ENCODE measurements at regions not wholly inside any gene's neighbourhood (a gene's known extent, or its start where the extent isn't known, plus 50 kb on each side); places are given as distances from the start of the nearest gene placed in this dataset.

DNA sequence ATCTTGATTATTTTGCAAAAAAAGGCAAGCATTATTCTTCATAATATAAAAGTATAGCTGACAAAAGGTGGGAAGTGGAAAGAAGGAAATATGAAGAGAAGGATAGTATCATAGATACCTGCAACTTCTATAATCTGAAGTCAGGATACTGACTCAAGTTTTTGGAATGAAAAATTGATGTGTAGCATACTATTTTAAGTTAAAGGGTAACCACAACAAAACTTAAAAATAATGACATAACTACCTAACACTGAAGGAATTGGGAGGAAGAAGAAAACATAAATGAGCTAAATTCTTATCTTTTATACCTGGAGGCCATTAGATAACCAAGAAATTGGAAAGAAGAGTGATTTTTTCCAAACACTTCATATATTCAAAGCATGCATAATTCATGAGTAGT, 51.8 kb upstream of the TLE1 start:
- Histone ChIP-seq H3K4me3 (ENCODE audit: low read depth, low read length) (no peak overlapping the region), H3K4me1 (ENCODE audit: control insufficient read depth, insufficient read depth, low read length, unreplicated experiment) (peaks cover 22% of the 10 kb centered on the region), H2AFZ (ENCODE audit: low read length, unreplicated experiment) (no peak overlapping the region), H3K27ac (ENCODE audit: low read depth, low read length) (no peak overlapping the region), H3K79me2 (ENCODE audit: control insufficient read depth, insufficient read depth, low read length, unreplicated experiment) (no peaks in the 10 kb centered on the region), H3K27me3 (ENCODE audit: insufficient read depth, low read length) (no peaks in the 10 kb centered on the region), H3K36me3 (ENCODE audit: insufficient read depth, low read length) (no peaks in the 10 kb centered on the region)

- H3K79me2 ChIP-seq (ENCODE audit: control insufficient read depth, insufficient read depth, low read length, unreplicated experiment): no peaks in the 10 kb centered on the region
- H3K4me3 ChIP-seq (ENCODE audit: low read depth, low read length): no peak overlapping the region
- no peaks in the 10 kb centered on the region for H3K36me3 ChIP-seq (ENCODE audit: insufficient read depth, low read length)
- H2AFZ ChIP-seq (ENCODE audit: low read length, unreplicated experiment): no peak overlapping the region
- H3K4me1 ChIP-seq (ENCODE audit: control insufficient read depth, insufficient read depth, low read length, unreplicated experiment): no peaks in the 10 kb centered on the region
- no peak overlapping the region for H3K27ac ChIP-seq (ENCODE audit: low read depth, low read length)
- H3K27me3 ChIP-seq (ENCODE audit: insufficient read depth, low read length): no peaks in the 10 kb centered on the region
These were observed 58.7 kb upstream of the TLE1 start for GRCh38 chr9:81748091-81748490.

GRCh38 chr9:81753436-81753835, 64.1 kb upstream of the TLE1 start:
- no peaks in the 10 kb centered on the region for H3K27me3 ChIP-seq (ENCODE audit: insufficient read depth, low read length)
- no peak overlapping the region for H2AFZ ChIP-seq (ENCODE audit: low read length, unreplicated experiment)
- no peaks in the 10 kb centered on the region for H3K4me1 ChIP-seq (ENCODE audit: control insufficient read depth, insufficient read depth, low read length, unreplicated experiment)
- H3K27ac ChIP-seq (ENCODE audit: low read depth, low read length): no peak overlapping the region
- no peaks in the 10 kb centered on the region for H3K79me2 ChIP-seq (ENCODE audit: control insufficient read depth, insufficient read depth, low read length, unreplicated experiment)
- no peaks in the 10 kb centered on the region for H3K36me3 ChIP-seq (ENCODE audit: insufficient read depth, low read length)
- H3K4me3 ChIP-seq (ENCODE audit: low read depth, low read length): no peak overlapping the region

- Histone ChIP-seq H2AFZ (ENCODE audit: low read length, unreplicated experiment) (no peak overlapping the region), H3K79me2 (ENCODE audit: control insufficient read depth, insufficient read depth, low read length, unreplicated experiment) (no peaks in the 10 kb centered on the region), H3K27ac (ENCODE audit: low read depth, low read length) (no peak overlapping the region), H3K36me3 (ENCODE audit: insufficient read depth, low read length) (no peaks in the 10 kb centered on the region), H3K4me1 (ENCODE audit: control insufficient read depth, insufficient read depth, low read length, unreplicated experiment) (peaks cover under 1% of the 10 kb centered on the region), H3K27me3 (ENCODE audit: insufficient read depth, low read length) (no peaks in the 10 kb centered on the region), H3K4me3 (ENCODE audit: low read depth, low read length) (no peak overlapping the region)
These were observed 64.9 kb upstream of the TLE1 start for GRCh38 chr9:81754245-81754644.

GRCh38 chr9:81755721-81756120, 66.4 kb upstream of the TLE1 start:
- Histone ChIP-seq H3K4me1 (ENCODE audit: control insufficient read depth, insufficient read depth, low read length, unreplicated experiment) (peaks cover 4% of the 10 kb centered on the region), H2AFZ (ENCODE audit: low read length, unreplicated experiment) (no peak overlapping the region), H3K79me2 (ENCODE audit: control insufficient read depth, insufficient read depth, low read length, unreplicated experiment) (no peaks in the 10 kb centered on the region), H3K4me3 (ENCODE audit: low read depth, low read length) (no peak overlapping the region), H3K27ac (ENCODE audit: low read depth, low read length) (no peak overlapping the region), H3K27me3 (ENCODE audit: insufficient read depth, low read length) (no peaks in the 10 kb centered on the region), H3K36me3 (ENCODE audit: insufficient read depth, low read length) (no peaks in the 10 kb centered on the region)

- Histone ChIP-seq H2AFZ (ENCODE audit: low read length, unreplicated experiment) (no peak overlapping the region), H3K27me3 (ENCODE audit: insufficient read depth, low read length) (no peaks in the 10 kb centered on the region), H3K36me3 (ENCODE audit: insufficient read depth, low read length) (no peaks in the 10 kb centered on the region), H3K79me2 (ENCODE audit: control insufficient read depth, insufficient read depth, low read length, unreplicated experiment) (no peaks in the 10 kb centered on the region), H3K27ac (ENCODE audit: low read depth, low read length) (no peak overlapping the region), H3K4me1 (ENCODE audit: control insufficient read depth, insufficient read depth, low read length, unreplicated experiment) (peaks cover 4% of the 10 kb centered on the region), H3K4me3 (ENCODE audit: low read depth, low read length) (no peak overlapping the region)
These were observed 67.2 kb upstream of the TLE1 start for GRCh38 chr9:81756561-81756960.

DNA sequence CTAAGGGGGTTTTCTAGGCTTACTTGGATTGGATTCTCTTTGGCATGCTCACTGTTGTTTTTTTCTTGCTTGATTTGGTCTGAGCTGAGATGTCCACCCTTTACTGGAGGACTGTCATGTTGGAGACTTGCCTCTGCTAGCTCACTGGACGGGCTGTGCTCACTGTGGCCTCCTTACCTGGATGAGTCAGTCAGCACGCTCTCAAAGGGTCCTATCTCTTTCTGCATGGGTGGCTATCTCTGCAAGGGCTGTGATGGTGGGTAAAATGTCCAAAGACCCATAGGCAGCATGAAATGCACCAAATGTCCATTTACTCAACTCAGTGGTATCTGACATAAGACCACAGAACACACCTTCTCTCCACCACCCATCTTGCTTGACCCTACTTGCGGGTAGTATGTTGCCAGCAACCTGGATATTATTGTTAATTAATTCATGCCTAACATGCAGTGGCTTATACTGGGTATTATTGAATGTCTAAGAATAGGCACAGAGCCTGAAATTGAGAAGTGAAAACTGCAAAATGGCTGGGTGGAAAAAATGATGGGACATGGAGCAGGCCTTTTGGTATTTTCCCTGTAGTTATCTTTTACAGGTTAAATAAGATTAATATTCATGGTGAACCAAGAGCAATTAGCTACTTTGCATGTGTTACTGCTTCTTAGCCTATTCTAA, 68.9 kb upstream of the TLE1 start:
- Histone ChIP-seq H3K4me3 (ENCODE audit: low read depth, low read length) (no peak overlapping the region), H3K4me1 (ENCODE audit: control insufficient read depth, insufficient read depth, low read length, unreplicated experiment) (peaks cover 4% of the 10 kb centered on the region), H3K79me2 (ENCODE audit: control insufficient read depth, insufficient read depth, low read length, unreplicated experiment) (no peaks in the 10 kb centered on the region), H3K27me3 (ENCODE audit: insufficient read depth, low read length) (no peaks in the 10 kb centered on the region), H2AFZ (ENCODE audit: low read length, unreplicated experiment) (no peak overlapping the region), H3K27ac (ENCODE audit: low read depth, low read length) (no peak overlapping the region), H3K36me3 (ENCODE audit: insufficient read depth, low read length) (no peaks in the 10 kb centered on the region)

- H2AFZ ChIP-seq (ENCODE audit: low read length, unreplicated experiment): peak overlapping the region; percentile 51
- no peaks in the 10 kb centered on the region for H3K36me3 ChIP-seq (ENCODE audit: insufficient read depth, low read length)
- no peak overlapping the region for H3K4me3 ChIP-seq (ENCODE audit: low read depth, low read length)
- no peaks in the 10 kb centered on the region for H3K79me2 ChIP-seq (ENCODE audit: control insufficient read depth, insufficient read depth, low read length, unreplicated experiment)
- H3K4me1 ChIP-seq (ENCODE audit: control insufficient read depth, insufficient read depth, low read length, unreplicated experiment): peaks cover 4% of the 10 kb centered on the region
- H3K27ac ChIP-seq (ENCODE audit: low read depth, low read length): peak overlapping the region; percentile 71
- H3K27me3 ChIP-seq (ENCODE audit: insufficient read depth, low read length): no peaks in the 10 kb centered on the region
These were observed 70.4 kb upstream of the TLE1 start for GRCh38 chr9:81759680-81760215.

GRCh38 chr9:81767921-81768320, 78.6 kb upstream of the TLE1 start:
- Histone ChIP-seq H3K36me3 (ENCODE audit: insufficient read depth, low read length) (no peaks in the 10 kb centered on the region), H3K4me3 (ENCODE audit: low read depth, low read length) (no peak overlapping the region), H3K27me3 (ENCODE audit: insufficient read depth, low read length) (no peaks in the 10 kb centered on the region), H3K27ac (ENCODE audit: low read depth, low read length) (no peak overlapping the region), H3K79me2 (ENCODE audit: control insufficient read depth, insufficient read depth, low read length, unreplicated experiment) (no peaks in the 10 kb centered on the region), H3K4me1 (ENCODE audit: control insufficient read depth, insufficient read depth, low read length, unreplicated experiment) (peaks cover 8% of the 10 kb centered on the region), H2AFZ (ENCODE audit: low read length, unreplicated experiment) (no peak overlapping the region)

DNA sequence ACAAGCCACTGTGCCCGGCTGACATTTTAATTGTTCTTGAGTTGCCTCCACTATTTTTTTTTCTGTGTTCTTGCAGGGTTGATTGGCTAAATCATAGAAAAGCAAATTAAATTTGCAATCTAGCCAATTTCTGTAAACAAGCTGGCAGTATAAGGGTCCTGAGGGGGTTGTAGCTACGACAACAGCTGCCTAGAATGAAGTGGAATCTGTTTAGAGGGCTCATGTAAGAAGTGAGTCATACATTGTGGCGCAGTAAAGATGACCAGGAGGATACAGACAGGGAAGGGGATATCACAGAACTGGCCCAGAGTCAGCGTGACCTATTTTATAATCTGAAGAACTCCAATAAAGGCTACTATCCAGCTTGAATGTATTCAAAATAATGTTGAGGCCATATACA, 82.2 kb upstream of the TLE1 start:
- Histone ChIP-seq H2AFZ (ENCODE audit: low read length, unreplicated experiment) (no peak overlapping the region), H3K4me3 (ENCODE audit: low read depth, low read length) (no peak overlapping the region), H3K36me3 (ENCODE audit: insufficient read depth, low read length) (no peaks in the 10 kb centered on the region), H3K4me1 (ENCODE audit: control insufficient read depth, insufficient read depth, low read length, unreplicated experiment) (peaks cover 8% of the 10 kb centered on the region), H3K27ac (ENCODE audit: low read depth, low read length) (no peak overlapping the region), H3K27me3 (ENCODE audit: insufficient read depth, low read length) (peaks cover 3% of the 10 kb centered on the region; the same call in 1 of the 2 replicates), H3K79me2 (ENCODE audit: control insufficient read depth, insufficient read depth, low read length, unreplicated experiment) (no peaks in the 10 kb centered on the region)

GRCh38 chr9:81772144-81772543, 82.8 kb upstream of the TLE1 start:
- peaks cover 3% of the 10 kb centered on the region; the same call in 1 of the 2 replicates for H3K27me3 ChIP-seq (ENCODE audit: insufficient read depth, low read length)
- no peaks in the 10 kb centered on the region for H3K36me3 ChIP-seq (ENCODE audit: insufficient read depth, low read length)
- H3K4me1 ChIP-seq (ENCODE audit: control insufficient read depth, insufficient read depth, low read length, unreplicated experiment): peaks cover 8% of the 10 kb centered on the region
- H3K4me3 ChIP-seq (ENCODE audit: low read depth, low read length): no peak overlapping the region
- H2AFZ ChIP-seq (ENCODE audit: low read length, unreplicated experiment): no peak overlapping the region
- H3K79me2 ChIP-seq (ENCODE audit: control insufficient read depth, insufficient read depth, low read length, unreplicated experiment): no peaks in the 10 kb centered on the region
- H3K27ac ChIP-seq (ENCODE audit: low read depth, low read length): no peak overlapping the region
